NCI-H82 (cell line): ENCODE measurements at regions not wholly inside any gene's neighbourhood (a gene's known extent, or its start where the extent isn't known, plus 50 kb on each side); places are given as distances from the start of the nearest gene placed in this dataset.

Experiments used
- DNase-seq: peaks from one replicate; lab custom pipeline; 2025; lab: John Stamatoyannopoulos, UW

GRCh38 chr1:95431235-95431634 lies 197.2 kb downstream of the RWDD3 start:
- DNase-seq: no peak

GRCh38 chr1:95435611-95436010 lies 201.6 kb downstream of the RWDD3 start:
- no peak for DNase-seq

- no peak for DNase-seq
These were observed 203.0 kb downstream of the RWDD3 start for GRCh38 chr1:95437011-95437410.

- DNase-seq: no peak
These were observed 203.8 kb downstream of the RWDD3 start for GRCh38 chr1:95437781-95438180.

- DNase-seq: no peak
These were observed 204.4 kb downstream of the RWDD3 start for GRCh38 chr1:95438218-95438948.

GRCh38 chr1:95440511-95440910 lies 206.5 kb downstream of the RWDD3 start:
- no peak for DNase-seq

- DNase-seq: no peak
These were observed 215.5 kb downstream of the RWDD3 start for GRCh38 chr1:95449516-95449915.

GRCh38 chr1:95451054-95451453 lies 217.0 kb downstream of the RWDD3 start:
- peak; percentile 47 for DNase-seq

- no peak for DNase-seq
These were observed 217.9 kb downstream of the RWDD3 start for GRCh38 chr1:95451904-95452303.

GRCh38 chr1:95453053-95453452 lies 219.0 kb downstream of the RWDD3 start:
- no peak for DNase-seq

- DNase-seq: peak; percentile 4
These were observed 233.0 kb downstream of the RWDD3 start for GRCh38 chr1:95467036-95467435.

- DNase-seq: peak; percentile 75
These were observed 241.9 kb downstream of the RWDD3 start for GRCh38 chr1:95475686-95476457.

GRCh38 chr1:95496307-95496706 lies 262.3 kb downstream of the RWDD3 start:
- no peak for DNase-seq

GRCh38 chr1:95496773-95497172 lies 262.8 kb downstream of the RWDD3 start:
- no peak for DNase-seq

- DNase-seq: no peak
These were observed 263.6 kb downstream of the RWDD3 start for GRCh38 chr1:95497566-95497965.

GRCh38 chr1:95503278-95504030 lies 269.4 kb downstream of the RWDD3 start:
- no peak for DNase-seq

- DNase-seq: no peak
These were observed 270.3 kb downstream of the RWDD3 start for GRCh38 chr1:95504321-95504720.

GRCh38 chr1:95506736-95507414 lies 272.9 kb downstream of the RWDD3 start:
- DNase-seq: peak; percentile 33

- no peak for DNase-seq
These were observed 276.0 kb downstream of the RWDD3 start for GRCh38 chr1:95509989-95510388.

- no peak for DNase-seq
These were observed 278.9 kb downstream of the RWDD3 start for GRCh38 chr1:95512925-95513324.

GRCh38 chr1:95517506-95517905 lies 283.5 kb downstream of the RWDD3 start:
- DNase-seq: no peak

GRCh38 chr1:95518310-95518709 lies 284.3 kb downstream of the RWDD3 start:
- DNase-seq: no peak
